GM18870 (cell line): ENCODE measurements at regions not wholly inside any gene's neighbourhood (a gene's known extent, or its start where the extent isn't known, plus 50 kb on each side); places are given as distances from the start of the nearest gene placed in this dataset.

Source experiments
- ATAC-seq: cut with Tn5 transposase; IDR thresholded peaks from one replicate; pipeline ENCODE4 v1.9.1; 2021; ENCODE audit warnings: moderate library complexity; ENCODE audit not compliant: unreplicated experiment

GRCh38 chr2:145091967-145092366 is 572.0 kb upstream of the ZEB2 start:
- ATAC-seq = no peak

- ATAC-seq = no peak
These were observed 571.2 kb upstream of the ZEB2 start for GRCh38 chr2:145090841-145091761.

GRCh38 chr2:145088756-145089155 is 568.8 kb upstream of the ZEB2 start:
- ATAC-seq = no peak

- no peak for ATAC-seq
These were observed 567.0 kb upstream of the ZEB2 start for GRCh38 chr2:145086910-145087309.

GRCh38 chr2:145085612-145086011 is 565.7 kb upstream of the ZEB2 start:
- no peak for ATAC-seq

- ATAC-seq = no peak
These were observed 560.5 kb upstream of the ZEB2 start for GRCh38 chr2:145080426-145080825.

- no peak for ATAC-seq
These were observed 559.7 kb upstream of the ZEB2 start for GRCh38 chr2:145079641-145080040.

GRCh38 chr2:145078923-145079322 is 559.0 kb upstream of the ZEB2 start:
- ATAC-seq = no peak

GRCh38 chr2:145076085-145076484 is 556.2 kb upstream of the ZEB2 start:
- no peak for ATAC-seq

GRCh38 chr2:145075454-145076062 is 555.6 kb upstream of the ZEB2 start:
- no peak for ATAC-seq

GRCh38 chr2:145070703-145071102 is 550.8 kb upstream of the ZEB2 start:
- ATAC-seq = no peak

- ATAC-seq = no peak
These were observed 548.6 kb upstream of the ZEB2 start for GRCh38 chr2:145068509-145068908.

- no peak for ATAC-seq
These were observed 547.7 kb upstream of the ZEB2 start for GRCh38 chr2:145067549-145068030.

GRCh38 chr2:145066856-145067548 is 547.1 kb upstream of the ZEB2 start:
- ATAC-seq = no peak

GRCh38 chr2:145066151-145066661 is 546.3 kb upstream of the ZEB2 start:
- no peak for ATAC-seq

GRCh38 chr2:145065342-145065741 is 545.4 kb upstream of the ZEB2 start:
- no peak for ATAC-seq

GRCh38 chr2:145064511-145064910 is 544.6 kb upstream of the ZEB2 start:
- ATAC-seq = no peak

- no peak for ATAC-seq
These were observed 541.0 kb upstream of the ZEB2 start for GRCh38 chr2:145060876-145061275.

- ATAC-seq = no peak
These were observed 540.0 kb upstream of the ZEB2 start for GRCh38 chr2:145059914-145060313.

- ATAC-seq = no peak
These were observed 539.4 kb upstream of the ZEB2 start for GRCh38 chr2:145059343-145059742.

GRCh38 chr2:145058457-145058856 is 538.5 kb upstream of the ZEB2 start:
- no peak for ATAC-seq
